HEK293T (cell line): ENCODE measurements at regions not wholly inside any gene's neighbourhood (a gene's known extent, or its start where the extent isn't known, plus 50 kb on each side); places are given as distances from the start of the nearest gene placed in this dataset.
"Not testable (repeated sequence)": the region's sequence is repeated elsewhere in the genome, so short reads cannot be mapped to it uniquely, and the experiment has no call there.

Experiments used
- CTCF ChIA-PET: fragments of 350-600 bp; formaldehyde crosslinking; extraction: SDS; loops from one replicate; lab custom pipeline; 2021; ENCODE audit warnings: antibody characterized with exemption, inconsistent platforms; lab: Yijun Ruan, JAX
- POLR2A ChIA-PET: fragments of 350-600 bp; formaldehyde crosslinking; extraction: SDS; loops from one replicate; lab custom pipeline; 2020; ENCODE audit warnings: antibody characterized with exemption, inconsistent platforms; lab: Yijun Ruan, JAX
- DNase-seq: peaks from one replicate; pipeline ENCODE4 v3.0.0; 2012; ENCODE audit warnings: mixed read lengths; ENCODE audit errors: extremely low spot score
- ARNT ChIP-seq: fragments of 450-650 bp; IDR thresholded peaks from 2 replicates; pipeline ENCODE4 v1.6.1; 2017; ENCODE audit warnings: mild to moderate bottlenecking
- BHLHE40 ChIP-seq: fragments of 450-650 bp; IDR thresholded peaks from 2 replicates; pipeline ENCODE4 v1.6.1; 2016; ENCODE audit warnings: mild to moderate bottlenecking, moderate library complexity, borderline replicate concordance
- CTBP1 ChIP-seq: fragments of 450-650 bp; IDR thresholded peaks from 2 replicates; pipeline ENCODE4 v1.6.1; 2016; ENCODE audit warnings: borderline replicate concordance
- ELF4 ChIP-seq: fragments of 450-650 bp; IDR thresholded peaks from 2 replicates; pipeline ENCODE4 v1.6.1; 2017; ENCODE audit warnings: antibody characterized with exemption
- FOXA1 ChIP-seq: fragments of 450-650 bp; IDR thresholded peaks from 2 replicates; pipeline ENCODE4 v1.6.1; 2016; ENCODE audit warnings: mild to moderate bottlenecking
- FOXK2 ChIP-seq: fragments of 450-650 bp; IDR thresholded peaks from 2 replicates; pipeline ENCODE4 v1.6.1; 2016; ENCODE audit warnings: mild to moderate bottlenecking
- FOXM1 ChIP-seq: fragments of 450-650 bp; IDR thresholded peaks from 2 replicates; pipeline ENCODE4 v1.6.1; 2017; ENCODE audit warnings: mild to moderate bottlenecking, borderline replicate concordance
- HDGF ChIP-seq: fragments of 450-650 bp; IDR thresholded peaks from 2 replicates; pipeline ENCODE4 v1.6.1; 2017; ENCODE audit warnings: antibody characterized with exemption, borderline replicate concordance
- L3MBTL2 ChIP-seq: fragments of 450-650 bp; conservative IDR thresholded peaks from 2 replicates; pipeline ENCODE4 v1.6.1; 2016; ENCODE audit warnings: mild to moderate bottlenecking
- LEF1 ChIP-seq: fragments of 450-650 bp; IDR thresholded peaks from 2 replicates; pipeline ENCODE4 v1.6.1; 2017; ENCODE audit warnings: mild to moderate bottlenecking, borderline replicate concordance
- NFRKB ChIP-seq: fragments of 450-650 bp; IDR thresholded peaks from 2 replicates; pipeline ENCODE4 v1.6.1; 2016; ENCODE audit warnings: mild to moderate bottlenecking, moderate library complexity
- PKNOX1 ChIP-seq: fragments of 450-650 bp; IDR thresholded peaks from 2 replicates; pipeline ENCODE4 v1.6.1; 2016
- SP1 ChIP-seq: fragments of 450-650 bp; IDR thresholded peaks from 2 replicates; pipeline ENCODE4 v1.6.1; 2017
- SUZ12 ChIP-seq: fragments of 450-650 bp; IDR thresholded peaks from 2 replicates; pipeline ENCODE4 v1.6.1; 2016; ENCODE audit warnings: mild to moderate bottlenecking
- TARDBP ChIP-seq: fragments of 450-650 bp; IDR thresholded peaks from 2 replicates; pipeline ENCODE4 v1.6.1; 2016
- ZNF384 ChIP-seq: fragments of 450-650 bp; IDR thresholded peaks from 2 replicates; pipeline ENCODE4 v1.6.1; 2016

DNA sequence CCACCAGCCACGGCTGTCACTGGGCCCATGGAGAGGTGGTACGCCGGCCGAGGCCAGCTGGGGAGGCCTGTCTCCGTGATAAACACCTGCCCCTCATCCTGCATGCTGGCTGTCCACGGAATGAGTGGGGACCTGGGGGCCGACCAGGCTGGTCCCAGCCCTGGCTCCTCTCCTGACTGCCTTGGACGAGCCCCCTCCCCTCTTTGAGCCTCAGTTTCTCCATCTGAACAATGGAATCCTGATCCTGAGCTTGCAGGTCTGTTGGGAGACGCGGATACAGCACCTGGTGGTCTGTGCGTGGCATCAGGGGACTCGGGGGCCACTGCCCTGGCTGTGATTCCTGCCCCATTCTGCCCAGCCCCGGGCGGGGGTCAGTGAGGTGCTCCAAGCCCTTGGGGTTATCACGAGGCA, 109.9 kb downstream of the MICALL2 start:
- DNase-seq = no peak
- TF ChIP-seq L3MBTL2 = no peak
- TF ChIP-seq LEF1 = no peak
- no peak for TF ChIP-seq SP1
- TF ChIP-seq ELF4 = no peak
- no peak for TF ChIP-seq ZNF384
- no peak for TF ChIP-seq SUZ12
- no peak for TF ChIP-seq ARNT
- no peak for TF ChIP-seq FOXK2
- no peak for TF ChIP-seq PKNOX1
- TF ChIP-seq NFRKB = no peak
- TF ChIP-seq FOXA1 = no peak
- CTCF ChIA-PET = interaction anchor here (0.6 kb wide), 1 partner anchor 23 kb away, joined by 3 read pairs; no protein-coding TSS in a partner anchor
- POLR2A ChIA-PET = no interaction called here

- POLR2A ChIA-PET = no interaction called here
- DNase-seq = no peak
- CTCF ChIA-PET = no interaction called here
- TF ChIP-seq FOXA1 = no peak
- no peak for TF ChIP-seq SP1
- no peak for TF ChIP-seq FOXM1
These were observed 107.2 kb downstream of the MICALL2 start for GRCh38 chr7:1351881-1352625.

DNA sequence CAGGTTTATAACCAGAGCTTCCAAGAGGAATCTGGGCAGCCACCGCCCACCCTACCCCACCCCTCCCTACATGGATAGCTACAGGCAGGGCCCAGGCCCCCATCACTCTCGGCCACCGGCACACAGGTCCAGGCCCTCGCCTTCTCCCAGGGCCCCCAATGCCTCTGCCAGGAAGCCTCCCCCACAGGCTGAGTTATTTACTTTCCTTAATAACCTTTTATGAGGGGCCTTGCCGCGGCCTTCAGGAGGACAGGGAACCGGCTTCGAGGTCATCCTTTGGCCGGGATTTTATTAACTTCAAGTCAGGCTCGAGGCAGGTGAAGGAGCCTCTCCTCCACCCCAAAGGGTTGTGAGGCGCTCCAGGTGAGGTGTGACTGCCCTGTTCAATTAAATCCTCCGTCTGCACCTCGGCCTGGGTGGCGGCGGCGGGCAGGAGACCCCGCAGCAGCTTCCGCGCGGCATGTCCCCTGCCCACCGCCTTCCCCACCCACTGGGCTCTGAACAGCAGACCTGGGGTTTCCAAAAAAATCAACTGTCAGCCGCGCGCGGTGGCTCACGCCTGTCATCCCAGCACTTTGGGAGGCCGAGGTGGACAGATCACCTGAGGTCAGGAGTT, 106.5 kb downstream of the MICALL2 start:
- CTCF ChIA-PET = no interaction called here
- POLR2A ChIA-PET = no interaction called here
- no peak for DNase-seq
- TF ChIP-seq TARDBP (no peak), FOXM1 (no peak), NFRKB (no peak), ARNT (no peak), FOXA1 (no peak), LEF1 (no peak)

GRCh38 chr7:1354661-1355567, 104.4 kb downstream of the MICALL2 start:
- CTCF ChIA-PET = no interaction called here
- DNase-seq = no peak
- TF ChIP-seq ZNF384 (no peak), FOXK2 (no peak), FOXA1 (no peak), PKNOX1 (no peak), SUZ12 (no peak), TARDBP (no peak), SP1 (no peak), BHLHE40 (no peak), CTBP1 (no peak), L3MBTL2 (no peak), ELF4 (no peak), ARNT (no peak), NFRKB (no peak), FOXM1 (no peak), HDGF (no peak), LEF1 (no peak)
- POLR2A ChIA-PET = no interaction called here

GRCh38 chr7:1355568-1356340, 103.5 kb downstream of the MICALL2 start:
- ChIA-PET POLR2A (no interaction called here), CTCF (no interaction called here)
- DNase-seq = no peak
- TF ChIP-seq SP1 = no peak
- no peak for TF ChIP-seq LEF1
- no peak for TF ChIP-seq SUZ12
- no peak for TF ChIP-seq NFRKB
- no peak for TF ChIP-seq HDGF
- TF ChIP-seq L3MBTL2 = no peak
- TF ChIP-seq BHLHE40 = no peak
- TF ChIP-seq FOXM1 = no peak
- no peak for TF ChIP-seq FOXK2
- no peak for TF ChIP-seq ZNF384
- TF ChIP-seq CTBP1 = no peak
- TF ChIP-seq ARNT = no peak
- no peak for TF ChIP-seq TARDBP

- POLR2A ChIA-PET, DNase-seq, CTCF ChIA-PET: not testable (repeated sequence)
These were observed 102.4 kb downstream of the MICALL2 start for GRCh38 chr7:1356853-1357252.

GRCh38 chr7:1357260-1357600, 102.0 kb downstream of the MICALL2 start:
- DNase-seq, CTCF ChIA-PET, POLR2A ChIA-PET: not testable (repeated sequence)
